AG09309 (cell line): ENCODE measurements at regions not wholly inside any gene's neighbourhood (a gene's known extent, or its start where the extent isn't known, plus 50 kb on each side); places are given as distances from the start of the nearest gene placed in this dataset.
A peak's percentile ranks its signal among the peaks of the same experiment; 100 is the strongest.
"Not testable (repeated sequence)": the region's sequence is repeated elsewhere in the genome, so short reads cannot be mapped to it uniquely, and the experiment has no call there.

Source experiments
- DNase-seq: peaks from one replicate; pipeline ENCODE4 v3.0.0-alpha.2; 2010; ENCODE audit warnings: low read depth
- H3K4me3 ChIP-seq: 2 replicates; pipeline ENCODE4 v1.5.1; 2011; ENCODE audit warnings: mild to moderate bottlenecking, low read depth, low read length, moderate library complexity; ENCODE audit not compliant: control insufficient read depth
- TF ChIP-seq, protein P1 (sequence below): IDR thresholded peaks from 2 replicates; pipeline ENCODE4 v1.5.1; 2011; ENCODE audit warnings: mild to moderate bottlenecking, low read depth, low read length, inconsistent platforms; ENCODE audit not compliant: insufficient read depth, control insufficient read depth; ENCODE audit errors: missing control alignments

DNA sequence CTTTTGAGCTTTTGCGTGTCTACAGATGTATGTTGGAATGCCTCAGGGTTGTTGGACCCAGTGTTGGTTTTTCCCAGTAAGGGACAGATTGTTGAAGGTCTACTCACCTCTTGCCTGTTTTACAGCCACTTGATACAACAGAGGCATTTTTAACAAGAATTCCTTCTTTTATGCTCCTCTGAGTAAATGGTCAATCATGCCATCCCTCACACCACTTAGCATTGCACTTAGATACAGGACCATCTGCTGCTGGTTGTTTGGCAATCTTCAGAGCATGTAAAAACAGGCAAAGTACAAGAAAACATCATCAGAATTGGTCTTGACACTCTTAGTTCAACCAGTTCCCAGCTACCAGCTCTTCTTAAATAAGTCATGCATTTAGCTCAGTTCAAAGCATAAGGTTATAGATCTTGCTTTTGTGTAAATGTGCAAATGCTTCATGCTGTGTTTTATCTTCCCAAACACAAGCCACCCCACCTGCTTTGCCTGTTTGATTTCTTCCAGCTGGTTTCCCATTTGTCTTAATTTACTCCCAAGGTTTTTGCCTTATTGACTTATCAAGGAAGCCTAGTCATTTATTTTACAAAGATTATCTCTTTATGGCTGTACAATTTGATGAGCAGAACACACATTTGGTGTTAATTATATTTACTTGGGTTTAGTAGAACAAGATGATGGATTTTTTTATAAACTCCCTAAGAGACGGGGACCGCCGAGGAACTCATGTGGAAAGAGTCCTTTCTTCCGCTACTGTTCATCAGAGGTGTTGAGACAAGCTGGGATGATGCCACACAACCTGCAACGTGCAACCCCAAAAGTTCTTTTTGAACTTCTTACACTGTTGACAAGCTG, 136.6 kb downstream of the AHR start:
- H3K4me3 ChIP-seq: no peak overlapping the region
- TF ChIP-seq, protein P1, sequence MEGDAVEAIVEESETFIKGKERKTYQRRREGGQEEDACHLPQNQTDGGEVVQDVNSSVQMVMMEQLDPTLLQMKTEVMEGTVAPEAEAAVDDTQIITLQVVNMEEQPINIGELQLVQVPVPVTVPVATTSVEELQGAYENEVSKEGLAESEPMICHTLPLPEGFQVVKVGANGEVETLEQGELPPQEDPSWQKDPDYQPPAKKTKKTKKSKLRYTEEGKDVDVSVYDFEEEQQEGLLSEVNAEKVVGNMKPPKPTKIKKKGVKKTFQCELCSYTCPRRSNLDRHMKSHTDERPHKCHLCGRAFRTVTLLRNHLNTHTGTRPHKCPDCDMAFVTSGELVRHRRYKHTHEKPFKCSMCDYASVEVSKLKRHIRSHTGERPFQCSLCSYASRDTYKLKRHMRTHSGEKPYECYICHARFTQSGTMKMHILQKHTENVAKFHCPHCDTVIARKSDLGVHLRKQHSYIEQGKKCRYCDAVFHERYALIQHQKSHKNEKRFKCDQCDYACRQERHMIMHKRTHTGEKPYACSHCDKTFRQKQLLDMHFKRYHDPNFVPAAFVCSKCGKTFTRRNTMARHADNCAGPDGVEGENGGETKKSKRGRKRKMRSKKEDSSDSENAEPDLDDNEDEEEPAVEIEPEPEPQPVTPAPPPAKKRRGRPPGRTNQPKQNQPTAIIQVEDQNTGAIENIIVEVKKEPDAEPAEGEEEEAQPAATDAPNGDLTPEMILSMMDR: no peak
- DNase-seq: peak; percentile 47

DNA sequence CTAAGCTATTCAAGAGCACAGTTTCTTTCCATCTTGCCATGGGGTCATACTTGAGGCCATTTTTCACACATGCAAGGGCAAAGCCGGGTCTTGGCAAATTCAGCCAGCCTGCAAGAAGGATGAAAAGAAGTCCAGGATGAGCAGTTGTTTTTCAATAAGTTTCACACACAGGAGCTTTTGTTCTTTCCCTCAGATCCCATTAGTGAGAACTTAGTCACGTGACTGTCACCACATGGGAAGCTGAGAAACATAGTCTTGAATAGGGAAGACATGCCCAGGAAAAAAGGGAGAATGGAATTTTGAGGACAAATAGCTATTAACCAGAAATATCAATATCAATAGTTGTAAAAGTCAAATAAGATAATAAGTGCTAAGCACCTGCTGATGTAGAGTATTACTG, 137.7 kb downstream of the AHR start:
- no peak for DNase-seq
- no peak overlapping the region for H3K4me3 ChIP-seq
- TF ChIP-seq, protein P1: no peak

DNA sequence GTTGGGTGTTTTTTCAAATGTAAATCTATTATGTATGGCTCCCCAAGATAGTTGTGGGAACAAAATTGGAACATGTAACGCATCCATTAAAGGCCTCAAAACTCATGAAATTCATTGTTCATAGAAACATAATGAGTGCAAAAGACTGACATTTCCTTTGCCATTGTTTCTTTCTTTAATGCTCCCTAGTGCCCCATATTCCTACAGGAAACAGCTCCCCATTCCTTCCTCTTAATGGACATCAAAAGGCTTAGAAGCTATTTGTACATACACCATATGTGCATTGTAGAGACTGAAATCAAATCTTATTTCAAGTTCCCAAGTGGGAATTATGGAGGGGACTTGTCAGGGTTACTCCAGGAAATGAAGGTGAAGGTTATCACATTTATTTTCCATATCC, 139.1 kb downstream of the AHR start:
- no peak overlapping the region for H3K4me3 ChIP-seq
- TF ChIP-seq, protein P1: no peak
- no peak for DNase-seq

DNA sequence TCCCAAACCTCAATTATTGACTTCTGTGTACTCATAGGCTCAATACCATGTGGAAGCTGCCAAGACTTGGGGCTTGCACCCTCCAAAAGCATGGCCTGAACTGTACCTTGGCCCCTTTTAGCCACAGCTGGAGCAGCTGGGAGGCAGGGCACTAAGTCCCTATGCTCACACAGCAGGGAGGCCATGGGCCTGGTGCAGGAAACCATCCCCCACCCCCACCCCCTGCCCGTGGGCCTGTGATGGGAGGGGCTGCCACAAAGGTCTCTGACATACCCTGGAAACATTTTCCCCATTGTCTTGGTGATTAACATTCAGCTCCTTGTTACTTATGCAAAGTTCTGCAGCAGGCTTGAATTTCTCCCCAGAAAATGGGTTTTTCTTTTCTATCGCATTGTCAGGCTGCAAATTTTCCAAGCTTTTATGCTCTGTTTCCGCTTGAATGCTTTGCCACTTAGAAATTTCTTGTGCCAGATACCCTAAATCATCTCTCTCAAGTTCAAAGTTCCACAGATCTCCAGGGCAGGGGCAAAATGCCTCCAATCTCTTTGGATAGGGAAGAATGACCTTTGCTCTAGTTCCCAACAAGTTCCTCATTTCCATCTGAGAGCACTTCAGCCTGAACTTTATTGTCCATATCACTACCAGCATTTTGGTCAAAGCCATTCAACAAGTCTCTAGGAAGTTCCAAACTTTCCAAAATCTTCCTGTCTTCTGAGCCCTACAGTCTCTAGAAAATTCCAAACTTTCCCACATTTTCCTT, 141.8 kb downstream of the AHR start:
- H3K4me3 ChIP-seq, DNase-seq: not testable (repeated sequence)

DNA sequence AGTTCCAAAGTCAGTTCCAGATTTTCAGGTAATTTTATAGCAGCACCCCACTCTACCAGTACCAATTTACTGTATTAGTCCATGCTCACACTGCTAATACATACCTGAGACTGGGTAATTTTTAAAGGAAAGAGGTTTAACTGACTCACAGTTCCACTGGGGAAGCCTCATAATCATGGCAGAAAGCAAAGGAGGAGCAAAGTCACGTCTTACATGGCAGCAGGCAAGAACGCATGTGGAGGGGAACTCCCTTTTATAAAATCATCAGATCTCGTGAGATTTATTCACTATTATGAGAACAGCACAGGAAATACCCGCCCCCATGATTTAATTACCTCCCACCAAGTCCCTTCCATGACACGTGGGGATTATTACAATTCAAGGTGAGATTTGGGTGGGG, 142.4 kb downstream of the AHR start:
- no peak for DNase-seq
- H3K4me3 ChIP-seq: no peak overlapping the region
- TF ChIP-seq, protein P1: no peak

DNA sequence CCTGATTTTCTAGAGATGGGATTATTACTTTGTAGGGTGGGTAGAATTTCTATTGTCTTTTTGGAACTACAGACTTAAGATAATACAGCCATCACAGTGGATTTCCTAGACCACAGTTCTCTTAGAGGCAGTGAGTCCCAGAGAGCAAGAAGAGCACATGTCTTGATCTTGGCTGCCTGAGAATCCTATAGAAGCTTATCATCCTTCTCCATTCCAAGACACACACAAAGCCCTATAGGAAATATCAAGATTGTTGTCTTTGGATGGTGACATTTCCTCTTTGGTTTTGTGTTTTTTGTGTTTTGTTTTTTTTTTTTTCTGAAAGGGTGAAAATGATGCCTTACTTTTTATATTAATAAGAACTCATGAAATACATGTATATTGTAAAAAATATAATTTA, 143.1 kb downstream of the AHR start:
- H3K4me3 ChIP-seq: no peak overlapping the region
- TF ChIP-seq, protein P1: no peak
- DNase-seq: no peak

DNA sequence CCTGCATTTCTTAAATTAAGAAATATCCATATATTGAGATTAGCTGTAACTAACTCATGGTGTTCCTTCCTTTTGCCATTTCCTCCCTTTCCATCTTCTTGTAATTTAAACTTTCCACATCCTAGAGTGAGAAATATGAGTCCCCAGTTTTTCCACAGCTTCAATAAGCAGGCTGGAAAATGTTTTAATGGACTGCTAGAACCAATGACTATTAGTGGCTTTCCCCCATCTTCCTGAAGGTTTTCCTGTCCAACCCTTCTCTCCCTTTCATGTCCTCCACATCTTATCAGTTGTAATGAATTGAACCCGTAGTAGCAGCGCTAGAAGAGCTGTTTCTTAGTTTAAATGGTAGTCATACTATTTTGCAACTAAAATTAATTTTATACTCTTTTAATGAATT, 145.7 kb downstream of the AHR start:
- DNase-seq: no peak
- TF ChIP-seq, protein P1: no peak
- H3K4me3 ChIP-seq: no peak overlapping the region
